ENCODE measurements at regions not wholly inside any gene's neighbourhood (a gene's known extent, or its start where the extent isn't known, plus 50 kb on each side); places are given as distances from the start of the nearest gene placed in this dataset.
A peak's percentile ranks its signal among the peaks of the same experiment; 100 is the strongest.

DNA sequence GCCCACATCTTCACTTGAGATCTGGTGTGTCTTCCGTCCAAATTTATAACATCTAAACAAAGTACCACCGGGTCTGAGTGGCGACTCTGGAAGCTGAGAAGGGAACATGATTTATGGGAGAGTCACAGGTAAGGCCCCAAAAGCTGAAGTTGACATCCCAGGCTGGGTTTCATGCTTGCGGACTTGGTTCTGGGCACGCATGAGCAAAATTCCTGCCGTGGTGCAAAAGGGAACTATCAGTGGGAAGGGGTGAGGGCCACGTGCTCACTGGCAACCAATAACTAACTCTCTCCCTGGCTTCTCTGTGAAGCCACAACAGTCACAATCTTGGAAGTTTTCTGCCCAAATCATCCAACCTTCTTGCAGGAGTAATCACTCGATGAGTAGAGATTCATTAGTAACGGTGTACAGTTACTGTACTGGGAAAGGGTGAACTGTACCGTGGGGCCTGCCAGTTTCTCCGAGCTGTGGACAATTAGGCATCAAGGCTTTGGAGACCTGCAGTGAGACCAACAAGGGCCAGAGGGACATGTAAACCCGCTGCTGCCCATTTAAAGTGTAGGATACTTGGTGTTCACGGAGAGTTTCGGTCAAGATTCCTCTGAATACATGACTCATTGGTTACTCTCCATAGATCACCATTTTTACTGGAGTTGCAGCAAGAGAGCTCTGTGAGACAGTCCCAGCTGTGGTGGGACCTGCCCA lies 69.4 kb upstream of the ASB18 start:
- Histone ChIP-seq H2BK120ac (ENCODE audit: low read depth, low read length) (no peak overlapping the region), H3K27me3 (ENCODE audit: control insufficient read depth in 3 of 3, insufficient read depth in 3 of 3, low read depth in 1 of 3, low read length in 3 of 3) (no peaks in the 10 kb centered on the region), H2BK5ac (ENCODE audit: low read length) (no peak overlapping the region), H3K9me3 (replicated peaks in 1 of 2; ENCODE audit: control insufficient read depth in 2 of 2, insufficient read depth in 1 of 2, low read depth in 1 of 2, low read length in 2 of 2) (no peaks in the 10 kb centered on the region), H3K4ac (ENCODE audit: low read length) (no peak overlapping the region), H3K18ac (ENCODE audit: low read length) (no peak overlapping the region), H3K4me3 (ENCODE audit: low read length in 2 of 2) (no peak overlapping the region), H3K4me1 (ENCODE audit: control insufficient read depth in 2 of 2, insufficient read depth in 1 of 2, low read depth in 1 of 2, low read length in 2 of 2) (peaks cover 2% of the 10 kb centered on the region in 2 donors), H4K8ac (ENCODE audit: low read depth, low read length) (no peak overlapping the region), H4K91ac (ENCODE audit: low read depth, low read length, poor library complexity) (no peak overlapping the region), H3K79me1 (ENCODE audit: low read depth, low read length) (no peaks in the 10 kb centered on the region), H2BK15ac (ENCODE audit: low read length) (no peak overlapping the region), H2AK5ac (ENCODE audit: low read depth, low read length) (no peak overlapping the region), H3K23ac (ENCODE audit: low read depth, low read length, poor library complexity) (no peak overlapping the region), H3K36me3 (replicated peaks in 1 of 2; ENCODE audit: control insufficient read depth in 2 of 2, insufficient read depth in 2 of 2, low read length in 2 of 2) (no peaks in the 10 kb centered on the region), H3K4me2 (ENCODE audit: insufficient read depth, low read length, poor library complexity, severe bottlenecking) (no peak overlapping the region), H3K14ac (ENCODE audit: low read length) (no peak overlapping the region), H3K9ac (ENCODE audit: low read depth, low read length, poor library complexity) (no peak overlapping the region), H3K27ac (replicated peaks; ENCODE audit: low read length) (no peak overlapping the region), H2BK12ac (ENCODE audit: low read length) (no peak overlapping the region), H2AFZ (ENCODE audit: low read length) (no peak overlapping the region)
- no CpG with 5 or more reads among the region's 14 CpGs for WGBS, 2 donors (ENCODE audit: extremely low coverage in 2 of 2, insufficient read length in 2 of 2, insufficient replicate concordance in 1 of 2)
- DNase-seq (ENCODE audit: low spot score): no peak

DNA sequence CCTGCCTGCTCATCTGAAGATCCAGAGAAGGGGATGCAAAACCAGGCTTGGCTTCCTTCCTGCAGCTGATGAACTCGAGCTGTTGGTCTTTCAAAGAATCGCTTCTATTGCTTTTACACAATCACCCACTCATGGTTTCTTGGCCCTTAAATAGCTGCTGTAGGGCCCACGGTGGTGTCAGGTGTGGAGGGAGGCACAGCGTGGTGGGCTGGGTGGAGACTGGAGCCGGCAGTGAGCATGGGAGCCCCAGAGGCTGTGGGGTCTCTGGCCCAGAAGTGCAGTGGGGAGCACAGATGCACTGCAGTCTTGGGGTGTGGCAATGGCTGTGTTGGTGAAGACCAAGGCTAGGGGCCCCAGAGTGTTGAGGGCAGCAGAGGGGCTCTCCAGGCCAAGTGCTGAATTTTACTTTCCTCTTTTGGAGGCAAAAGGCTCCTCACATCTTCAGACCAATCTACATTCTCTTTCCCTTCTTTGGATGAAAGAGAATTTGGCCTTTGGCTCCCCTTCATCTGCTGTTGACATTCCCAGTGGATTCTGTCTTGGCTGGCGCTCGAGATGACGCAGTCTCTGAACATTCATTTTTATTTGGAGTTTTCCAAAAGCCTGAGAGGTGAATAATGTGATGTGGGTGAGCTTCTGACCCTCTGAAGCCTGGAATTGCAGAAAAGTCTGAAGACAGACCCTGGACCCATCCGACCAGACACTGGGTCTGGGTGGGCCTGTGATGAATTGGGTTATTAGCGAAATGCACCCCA lies 70.1 kb upstream of the ASB18 start:
- no peak overlapping the region for H2AFZ ChIP-seq (ENCODE audit: low read length)
- H3K4me1 ChIP-seq (ENCODE audit: control insufficient read depth in 2 of 2, insufficient read depth in 1 of 2, low read depth in 1 of 2, low read length in 2 of 2): peaks cover 2 to 7% of the 10 kb centered on the region in 2 donors
- H3K36me3 ChIP-seq (replicated peaks in 1 of 2; ENCODE audit: control insufficient read depth in 2 of 2, insufficient read depth in 2 of 2, low read length in 2 of 2): no peaks in the 10 kb centered on the region
- DNase-seq (ENCODE audit: low spot score): no peak
- H2BK12ac ChIP-seq (ENCODE audit: low read length): no peak overlapping the region
- peaks cover 0 to under 1% of the 10 kb centered on the region in 2 donors for H3K9me3 ChIP-seq (replicated peaks in 1 of 2; ENCODE audit: control insufficient read depth in 2 of 2, insufficient read depth in 1 of 2, low read depth in 1 of 2, low read length in 2 of 2)
- no peak overlapping the region for H3K23ac ChIP-seq (ENCODE audit: low read depth, low read length, poor library complexity)
- H2BK15ac ChIP-seq (ENCODE audit: low read length): no peak overlapping the region
- H2BK120ac ChIP-seq (ENCODE audit: low read depth, low read length): no peak overlapping the region
- H3K4me2 ChIP-seq (ENCODE audit: insufficient read depth, low read length, poor library complexity, severe bottlenecking): no peak overlapping the region
- H3K79me1 ChIP-seq (ENCODE audit: low read depth, low read length): no peaks in the 10 kb centered on the region
- no peak overlapping the region for H3K4ac ChIP-seq (ENCODE audit: low read length)
- H4K91ac ChIP-seq (ENCODE audit: low read depth, low read length, poor library complexity): no peak overlapping the region
- no peak overlapping the region for H2BK5ac ChIP-seq (ENCODE audit: low read length)
- H3K18ac ChIP-seq (ENCODE audit: low read length): no peak overlapping the region
- H3K4me3 ChIP-seq (ENCODE audit: low read length in 2 of 2): no peak overlapping the region
- no CpG with 5 or more reads among the region's 10 CpGs for WGBS, 2 donors (ENCODE audit: extremely low coverage in 2 of 2, insufficient read length in 2 of 2, insufficient replicate concordance in 1 of 2)
- H3K9ac ChIP-seq (ENCODE audit: low read depth, low read length, poor library complexity): no peak overlapping the region
- H3K14ac ChIP-seq (ENCODE audit: low read length): no peak overlapping the region
- no peak overlapping the region for H4K8ac ChIP-seq (ENCODE audit: low read depth, low read length)
- no peaks in the 10 kb centered on the region for H3K27me3 ChIP-seq (ENCODE audit: control insufficient read depth in 3 of 3, insufficient read depth in 3 of 3, low read depth in 1 of 3, low read length in 3 of 3)
- H3K27ac ChIP-seq (replicated peaks; ENCODE audit: low read length): no peak overlapping the region
- H2AK5ac ChIP-seq (ENCODE audit: low read depth, low read length): no peak overlapping the region

DNA sequence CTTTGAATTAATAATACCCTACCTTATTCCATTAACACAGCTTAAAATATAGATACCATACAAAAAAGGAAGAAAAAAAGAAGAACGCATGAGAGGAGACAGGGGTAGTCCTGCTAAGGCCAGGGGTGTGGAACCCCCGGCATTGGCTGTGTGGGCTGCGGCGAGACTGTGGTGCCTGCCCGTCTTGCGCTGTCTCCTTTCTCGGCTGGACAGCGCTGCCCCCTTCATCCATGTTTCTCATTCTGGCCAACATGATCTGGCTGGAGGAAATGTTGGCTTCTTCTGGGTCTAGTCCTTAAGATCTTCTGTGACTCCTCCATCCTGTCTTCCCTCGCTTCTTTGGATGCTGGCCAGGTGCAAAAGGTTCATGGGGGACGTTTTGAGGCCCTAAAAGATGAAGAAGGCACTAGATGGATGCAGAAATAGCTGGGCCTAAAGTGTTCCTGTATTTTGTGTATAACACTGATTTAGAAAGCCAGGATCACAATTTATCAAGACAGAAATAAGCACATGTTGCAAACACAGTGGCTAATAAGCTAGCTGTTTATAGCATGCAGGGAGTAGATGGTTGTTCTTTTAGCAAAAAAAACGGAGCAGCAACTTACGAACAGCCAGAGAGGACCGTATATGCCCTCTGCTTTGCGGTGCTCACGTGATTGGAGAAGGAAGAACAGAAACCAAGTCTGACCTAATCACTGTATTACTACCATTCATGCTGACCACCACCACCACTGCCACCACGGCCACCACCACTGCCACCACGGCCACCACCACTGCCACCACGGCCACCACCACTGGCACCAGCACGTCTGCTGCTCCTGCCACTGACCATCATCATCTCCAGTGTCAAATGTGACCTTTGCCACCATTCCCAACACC lies 71.7 kb upstream of the ASB18 start:
- no CpG with 5 or more reads among the region's 19 CpGs for WGBS, 2 donors (ENCODE audit: extremely low coverage in 2 of 2, insufficient read length in 2 of 2, insufficient replicate concordance in 1 of 2)
- Histone ChIP-seq H3K27ac (replicated peaks; ENCODE audit: low read length) (no peak overlapping the region), H2BK5ac (ENCODE audit: low read length) (peak overlapping the region; percentile 72), H3K23ac (ENCODE audit: low read depth, low read length, poor library complexity) (peak overlapping the region; percentile 59), H2BK15ac (ENCODE audit: low read length) (no peak overlapping the region), H4K8ac (ENCODE audit: low read depth, low read length) (no peak overlapping the region), H3K4me3 (ENCODE audit: low read length in 2 of 2) (no peak overlapping the region), H3K9ac (ENCODE audit: low read depth, low read length, poor library complexity) (no peak overlapping the region), H2BK120ac (ENCODE audit: low read depth, low read length) (peak overlapping the region; percentile 35), H4K91ac (ENCODE audit: low read depth, low read length, poor library complexity) (peak overlapping the region; percentile 35), H3K4me2 (ENCODE audit: insufficient read depth, low read length, poor library complexity, severe bottlenecking) (no peak overlapping the region), H3K79me1 (ENCODE audit: low read depth, low read length) (no peaks in the 10 kb centered on the region), H2AK5ac (ENCODE audit: low read depth, low read length) (peak overlapping the region; percentile 85), H3K14ac (ENCODE audit: low read length) (no peak overlapping the region), H3K27me3 (ENCODE audit: control insufficient read depth in 3 of 3, insufficient read depth in 3 of 3, low read depth in 1 of 3, low read length in 3 of 3) (no peaks in the 10 kb centered on the region), H2BK12ac (ENCODE audit: low read length) (no peak overlapping the region), H3K4ac (ENCODE audit: low read length) (no peak overlapping the region), H3K9me3 (replicated peaks in 1 of 2; ENCODE audit: control insufficient read depth in 2 of 2, insufficient read depth in 1 of 2, low read depth in 1 of 2, low read length in 2 of 2) (peaks cover 3 to 14% of the 10 kb centered on the region in 2 donors), H2AFZ (ENCODE audit: low read length) (no peak overlapping the region), H3K36me3 (replicated peaks in 1 of 2; ENCODE audit: control insufficient read depth in 2 of 2, insufficient read depth in 2 of 2, low read length in 2 of 2) (peaks cover 0 to 2% of the 10 kb centered on the region in 2 donors), H3K18ac (ENCODE audit: low read length) (no peak overlapping the region), H3K4me1 (ENCODE audit: control insufficient read depth in 2 of 2, insufficient read depth in 1 of 2, low read depth in 1 of 2, low read length in 2 of 2) (peaks cover 2 to 7% of the 10 kb centered on the region in 2 donors)
- no peak for DNase-seq (ENCODE audit: low spot score)

All from neuronal stem cell (in vitro differentiated cells).